Prostate gland (tissue), 2 donors: ENCODE measurements at regions not wholly inside any gene's neighbourhood (a gene's known extent, or its start where the extent isn't known, plus 50 kb on each side); places are given as distances from the start of the nearest gene placed in this dataset.

Source experiments
- DNase-seq: peaks from one replicate; pipeline ENCODE4 v3.0.0-alpha.2; 2019; ENCODE audit warnings: low spot score
- H3K27ac ChIP-seq, 2 donors: fragments of 200-600 bp; sonication (generic); 2 replicates each; pipeline ENCODE4 v1.5.1; 2017 to 2019
- H3K27me3 ChIP-seq: fragments of 200-600 bp; sonication (generic); replicated peaks from 2 replicates; pipeline ENCODE4 v1.5.1; 2019; ENCODE audit not compliant: insufficient read depth
- H3K36me3 ChIP-seq, 2 donors: fragments of 200-600 bp; sonication (generic); 1 replicate in 1 of 2; 2 replicates in 1 of 2; pipeline versions ENCODE4 v1.5.1 to v1.8.1; 2017 to 2019
- H3K4me1 ChIP-seq: fragments of 200-600 bp; sonication (generic); replicated peaks from 2 replicates; pipeline ENCODE4 v1.5.1; 2019
- H3K4me3 ChIP-seq, 2 donors: fragments of 200-600 bp; sonication (generic); 2 replicates each; pipeline ENCODE4 v1.5.1; 2017 to 2019
- H3K9me3 ChIP-seq: fragments of 200-600 bp; sonication (generic); 2 replicates; pipeline ENCODE4 v1.5.1; 2017
- POLR2A ChIP-seq: fragments of 450-650 bp; IDR thresholded peaks from one replicate; pipeline ENCODE4 v1.6.1; 2016; ENCODE audit warnings: antibody characterized with exemption, mild to moderate bottlenecking
- POLR2AphosphoS5 ChIP-seq: sonication (generic); formaldehyde crosslinking; IDR thresholded peaks from one replicate; pipeline ENCODE4 v1.6.1; 2017; ENCODE audit warnings: antibody characterized with exemption
- WGBS: methylation state at CpG from one replicate; pipeline ENCODE4 v1.1.5; 2018; 5-methylcytosine and 5-hydroxymethylcytosine counted together
- intact Hi-C: fragments of 100-400 bp; cut with DNase I; formaldehyde crosslinking; loops from one replicate; pipeline ENCODE4 v1.14.2; 2022
- TF ChIP-seq, protein P1 (sequence below), 4 experiments: fragments of 200-600 bp in 2 of 4; fragments of 450-650 bp in 2 of 4; sonication (generic) in 2 of 4; IDR thresholded peaks; 1 replicate in 3 of 4; 2 replicates in 1 of 4; pipeline ENCODE4 v1.5.1; 2016 to 2019; ENCODE audit warnings: antibody characterized with exemption in 4 of 4, mild to moderate bottlenecking in 2 of 4, moderate library complexity in 2 of 4

DNA sequence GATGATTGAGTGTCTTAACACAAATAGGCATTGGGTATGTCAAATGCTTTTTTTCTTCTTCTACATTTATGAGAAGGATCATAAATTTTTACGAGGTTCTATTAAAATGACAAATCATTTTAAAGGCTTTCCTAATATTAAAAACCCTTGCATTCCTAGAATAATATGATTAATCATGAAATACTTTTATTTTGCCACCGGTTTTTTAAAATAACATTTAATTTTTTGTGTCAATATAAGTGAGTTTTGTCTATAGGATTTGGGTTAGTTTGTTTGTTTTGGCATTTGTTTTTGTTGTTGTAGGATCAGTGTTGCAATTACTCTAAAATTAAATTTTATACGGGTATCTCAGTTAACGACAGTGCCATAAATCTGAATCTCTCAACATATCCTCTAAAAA, 169.7 kb upstream of the STK26 start:
- intact Hi-C loops = no loop called here
- no peaks in the 10 kb centered on the region for H3K9me3 ChIP-seq
- H3K27me3 ChIP-seq = no peaks in the 10 kb centered on the region
- H3K4me3 ChIP-seq = no peak overlapping the region
- DNase-seq = no peak
- no peaks in the 10 kb centered on the region for H3K4me1 ChIP-seq
- H3K36me3 ChIP-seq = no peaks in the 10 kb centered on the region
- H3K27ac ChIP-seq = no peak overlapping the region
- TF ChIP-seq, protein P1, sequence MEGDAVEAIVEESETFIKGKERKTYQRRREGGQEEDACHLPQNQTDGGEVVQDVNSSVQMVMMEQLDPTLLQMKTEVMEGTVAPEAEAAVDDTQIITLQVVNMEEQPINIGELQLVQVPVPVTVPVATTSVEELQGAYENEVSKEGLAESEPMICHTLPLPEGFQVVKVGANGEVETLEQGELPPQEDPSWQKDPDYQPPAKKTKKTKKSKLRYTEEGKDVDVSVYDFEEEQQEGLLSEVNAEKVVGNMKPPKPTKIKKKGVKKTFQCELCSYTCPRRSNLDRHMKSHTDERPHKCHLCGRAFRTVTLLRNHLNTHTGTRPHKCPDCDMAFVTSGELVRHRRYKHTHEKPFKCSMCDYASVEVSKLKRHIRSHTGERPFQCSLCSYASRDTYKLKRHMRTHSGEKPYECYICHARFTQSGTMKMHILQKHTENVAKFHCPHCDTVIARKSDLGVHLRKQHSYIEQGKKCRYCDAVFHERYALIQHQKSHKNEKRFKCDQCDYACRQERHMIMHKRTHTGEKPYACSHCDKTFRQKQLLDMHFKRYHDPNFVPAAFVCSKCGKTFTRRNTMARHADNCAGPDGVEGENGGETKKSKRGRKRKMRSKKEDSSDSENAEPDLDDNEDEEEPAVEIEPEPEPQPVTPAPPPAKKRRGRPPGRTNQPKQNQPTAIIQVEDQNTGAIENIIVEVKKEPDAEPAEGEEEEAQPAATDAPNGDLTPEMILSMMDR (IDR thresholded peaks at IDR 0.05) = no peak
- TF ChIP-seq POLR2A = no peak
- no peak for TF ChIP-seq POLR2AphosphoS5
- 52% methylated on average over 4 of the region's 4 CpGs for WGBS

DNA sequence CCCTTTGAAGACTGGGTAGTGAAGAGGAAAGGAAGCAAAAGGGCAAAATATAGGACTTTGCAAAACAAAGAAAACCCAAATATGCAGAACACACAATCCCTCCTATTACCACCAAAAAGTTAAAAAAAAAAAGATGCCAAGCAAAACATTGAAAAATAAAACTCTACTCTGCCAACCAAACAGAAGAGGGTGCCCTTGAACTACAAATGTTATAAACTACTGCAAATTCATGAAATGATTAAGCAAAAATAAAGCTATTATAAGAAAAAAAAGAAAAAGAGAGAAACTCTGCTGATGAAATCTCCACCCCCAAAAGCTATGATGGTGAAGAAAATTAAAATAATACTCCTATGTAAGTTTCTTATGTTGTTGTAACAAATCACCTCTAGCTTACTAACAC, 168.5 kb upstream of the STK26 start:
- H3K9me3 ChIP-seq = no peaks in the 10 kb centered on the region
- DNase-seq = no peak
- TF ChIP-seq POLR2A = no peak
- TF ChIP-seq, protein P1 (IDR thresholded peaks at IDR 0.05) = peak in 1 of 4 experiments; percentile 28
- H3K4me1 ChIP-seq = no peaks in the 10 kb centered on the region
- no peak overlapping the region for H3K4me3 ChIP-seq
- H3K36me3 ChIP-seq = no peaks in the 10 kb centered on the region
- no peak overlapping the region for H3K27ac ChIP-seq
- intact Hi-C loops = no loop called here
- no peaks in the 10 kb centered on the region for H3K27me3 ChIP-seq

- H3K27me3 ChIP-seq = no peaks in the 10 kb centered on the region
- no peaks in the 10 kb centered on the region for H3K36me3 ChIP-seq
- DNase-seq = no peak
- WGBS = 95% methylated on average over 6 of the region's 6 CpGs
- H3K4me3 ChIP-seq = no peak overlapping the region
- intact Hi-C loops = no loop called here
- no peak for TF ChIP-seq POLR2AphosphoS5
- no peak for TF ChIP-seq POLR2A
- TF ChIP-seq, protein P1 (IDR thresholded peaks at IDR 0.05) = no peak
- no peak overlapping the region for H3K27ac ChIP-seq
- no peaks in the 10 kb centered on the region for H3K4me1 ChIP-seq
- H3K9me3 ChIP-seq = no peaks in the 10 kb centered on the region
Observed at GRCh38 chrX:131861088-131861787, 161.9 kb upstream of the STK26 start.

GRCh38 chrX:131862321-131862720, 160.8 kb upstream of the STK26 start:
- H3K9me3 ChIP-seq = no peaks in the 10 kb centered on the region
- DNase-seq = no peak
- no peaks in the 10 kb centered on the region for H3K4me1 ChIP-seq
- H3K27ac ChIP-seq = no peak overlapping the region
- no peak overlapping the region for H3K4me3 ChIP-seq
- intact Hi-C loops = no loop called here
- TF ChIP-seq POLR2AphosphoS5 (no peak), POLR2A (no peak)
- TF ChIP-seq, protein P1 (IDR thresholded peaks at IDR 0.05) = no peak
- no peaks in the 10 kb centered on the region for H3K27me3 ChIP-seq
- 38% methylated on average over 3 of the region's 3 CpGs for WGBS
- no peaks in the 10 kb centered on the region for H3K36me3 ChIP-seq

- Histone ChIP-seq H3K4me3 (no peak overlapping the region), H3K36me3 (no peaks in the 10 kb centered on the region), H3K27ac (no peak overlapping the region), H3K4me1 (no peaks in the 10 kb centered on the region), H3K9me3 (no peaks in the 10 kb centered on the region), H3K27me3 (no peaks in the 10 kb centered on the region)
- TF ChIP-seq POLR2AphosphoS5 (no peak), POLR2A (no peak)
- TF ChIP-seq, protein P1 (IDR thresholded peaks at IDR 0.05) = no peak
- no peak for DNase-seq
- intact Hi-C loops = no loop called here
Observed at GRCh38 chrX:131869182-131869581, 153.9 kb upstream of the STK26 start.
